ENCODE measurements at regions not wholly inside any gene's neighbourhood (a gene's known extent, or its start where the extent isn't known, plus 50 kb on each side); places are given as distances from the start of the nearest gene placed in this dataset.

GRCh38 chr17:27974531-27975145 is 67.8 kb upstream of the NLK start:
- no peak overlapping the region for H3K4me2 ChIP-seq (ENCODE audit: low read length)
- no peaks in the 10 kb centered on the region for H3K27me3 ChIP-seq (ENCODE audit: insufficient read depth, low read depth, low read length)
- no peaks in the 10 kb centered on the region for H4K20me1 ChIP-seq (ENCODE audit: insufficient read depth)
- no peak overlapping the region for H3K9ac ChIP-seq (ENCODE audit: low read length)
- H3K9me3 ChIP-seq (ENCODE audit: low read length): no peaks in the 10 kb centered on the region
- H3K27ac ChIP-seq (ENCODE audit: low read length): no peak overlapping the region
- no peaks in the 10 kb centered on the region for H3K9me2 ChIP-seq (ENCODE audit: insufficient read depth, low read length)
- no peak overlapping the region for H3K4me3 ChIP-seq (ENCODE audit: low read length)
- TF ChIP-seq CTCF (IDR thresholded peaks at IDR 0.05; ENCODE audit: poor library complexity, severe bottlenecking) (no peak), SMC3 (conservative IDR thresholded peaks at IDR 0.05; ENCODE audit: poor library complexity) (no peak), MXI1 (conservative IDR thresholded peaks at IDR 0.05; ENCODE audit: poor library complexity, severe bottlenecking) (no peak), REST (IDR thresholded peaks at IDR 0.05; ENCODE audit: borderline replicate concordance) (no peak), EP300 (conservative IDR thresholded peaks at IDR 0.05; ENCODE audit: poor library complexity, severe bottlenecking) (no peak), RAD21 (conservative IDR thresholded peaks at IDR 0.05) (no peak), POLR2AphosphoS5 (IDR thresholded peaks at IDR 0.05) (no peak), EZH2 (IDR thresholded peaks at IDR 0.05; ENCODE audit: borderline replicate concordance, insufficient read depth, low read length, poor library complexity, severe bottlenecking) (no peak), TAF1 (IDR thresholded peaks at IDR 0.05; ENCODE audit: low read depth) (no peak)
- H3K36me3 ChIP-seq (ENCODE audit: insufficient read depth, low read length): no peaks in the 10 kb centered on the region
- H2AFZ ChIP-seq (ENCODE audit: low read depth, low read length): no peak overlapping the region
- no peaks in the 10 kb centered on the region for H3K79me2 ChIP-seq (replicated peaks; ENCODE audit: insufficient read depth, low read length)
- H3F3A ChIP-seq (ENCODE audit: insufficient read depth, low read length, poor library complexity, severe bottlenecking): no peaks in the 10 kb centered on the region

GRCh38 chr17:27975146-27976011 is 67.1 kb upstream of the NLK start:
- Histone ChIP-seq H3K27ac (ENCODE audit: low read length) (no peak overlapping the region), H3F3A (ENCODE audit: insufficient read depth, low read length, poor library complexity, severe bottlenecking) (no peaks in the 10 kb centered on the region), H4K20me1 (ENCODE audit: insufficient read depth) (no peaks in the 10 kb centered on the region), H3K9me3 (ENCODE audit: low read length) (no peaks in the 10 kb centered on the region), H2AFZ (ENCODE audit: low read depth, low read length) (no peak overlapping the region), H3K9me2 (ENCODE audit: insufficient read depth, low read length) (no peaks in the 10 kb centered on the region), H3K79me2 (replicated peaks; ENCODE audit: insufficient read depth, low read length) (no peaks in the 10 kb centered on the region), H3K36me3 (ENCODE audit: insufficient read depth, low read length) (no peaks in the 10 kb centered on the region), H3K4me2 (ENCODE audit: low read length) (no peak overlapping the region), H3K9ac (ENCODE audit: low read length) (no peak overlapping the region), H3K27me3 (ENCODE audit: insufficient read depth, low read depth, low read length) (no peaks in the 10 kb centered on the region), H3K4me3 (ENCODE audit: low read length) (no peak overlapping the region)
- TF ChIP-seq EP300 (conservative IDR thresholded peaks at IDR 0.05; ENCODE audit: poor library complexity, severe bottlenecking) (no peak), CTCF (IDR thresholded peaks at IDR 0.05; ENCODE audit: poor library complexity, severe bottlenecking) (no peak), MXI1 (conservative IDR thresholded peaks at IDR 0.05; ENCODE audit: poor library complexity, severe bottlenecking) (no peak), POLR2AphosphoS5 (IDR thresholded peaks at IDR 0.05) (no peak), SMC3 (conservative IDR thresholded peaks at IDR 0.05; ENCODE audit: poor library complexity) (no peak), RAD21 (conservative IDR thresholded peaks at IDR 0.05) (no peak), EZH2 (IDR thresholded peaks at IDR 0.05; ENCODE audit: borderline replicate concordance, insufficient read depth, low read length, poor library complexity, severe bottlenecking) (no peak)

Data from neural cell (in vitro differentiated cells).